GM12872 (cell line): ENCODE measurements at regions not wholly inside any gene's neighbourhood (a gene's known extent, or its start where the extent isn't known, plus 50 kb on each side); places are given as distances from the start of the nearest gene placed in this dataset.

Experiments
- TF ChIP-seq, protein P1 (sequence below): IDR thresholded peaks from 3 replicates; pipeline ENCODE4 v1.5.1; 2011; ENCODE audit warnings: low read depth, mild to moderate bottlenecking, low read length, moderate library complexity; ENCODE audit not compliant: insufficient read depth

DNA sequence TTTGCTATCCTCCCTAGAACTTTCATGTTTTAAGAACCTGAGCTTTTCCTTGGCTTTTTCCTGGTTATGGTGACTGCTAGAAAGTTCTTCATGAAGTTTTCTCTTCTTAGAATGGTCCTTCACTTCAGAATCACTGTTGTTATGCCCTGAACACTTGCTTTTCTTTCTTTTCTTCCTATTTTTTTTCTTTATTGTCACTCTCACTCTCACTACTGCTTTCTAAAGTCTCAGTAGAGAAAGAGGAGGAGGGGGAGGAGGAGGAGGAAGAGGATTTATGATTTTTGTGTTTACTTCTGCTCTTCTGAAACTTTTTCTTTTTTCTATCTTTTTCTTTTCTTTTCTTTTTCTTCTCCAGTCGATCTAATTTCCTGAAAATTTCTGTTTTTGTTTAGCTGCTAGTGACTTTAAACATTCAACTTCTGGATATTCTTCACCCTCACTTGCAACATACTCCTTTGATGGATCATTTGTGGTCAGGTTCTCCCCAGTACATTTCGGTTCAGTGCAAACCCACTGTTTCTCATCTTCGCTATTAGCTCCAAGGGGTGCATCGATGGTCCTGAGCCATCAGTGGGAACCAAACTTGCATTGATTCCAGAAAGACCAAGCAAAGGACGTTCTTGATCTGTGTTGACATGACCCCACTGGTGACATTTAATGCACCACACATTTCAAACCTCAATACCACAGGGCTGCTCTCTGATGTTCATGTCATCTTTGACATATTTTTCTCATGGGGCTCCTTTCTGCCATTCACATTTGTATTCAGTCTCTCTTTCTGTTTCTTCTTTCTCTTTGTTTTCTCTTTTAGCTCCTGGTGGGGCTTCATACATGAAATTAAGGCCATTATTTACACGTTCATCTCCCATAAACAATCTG lies 81.6 kb upstream of the HAND1 start:
- TF ChIP-seq, protein P1, sequence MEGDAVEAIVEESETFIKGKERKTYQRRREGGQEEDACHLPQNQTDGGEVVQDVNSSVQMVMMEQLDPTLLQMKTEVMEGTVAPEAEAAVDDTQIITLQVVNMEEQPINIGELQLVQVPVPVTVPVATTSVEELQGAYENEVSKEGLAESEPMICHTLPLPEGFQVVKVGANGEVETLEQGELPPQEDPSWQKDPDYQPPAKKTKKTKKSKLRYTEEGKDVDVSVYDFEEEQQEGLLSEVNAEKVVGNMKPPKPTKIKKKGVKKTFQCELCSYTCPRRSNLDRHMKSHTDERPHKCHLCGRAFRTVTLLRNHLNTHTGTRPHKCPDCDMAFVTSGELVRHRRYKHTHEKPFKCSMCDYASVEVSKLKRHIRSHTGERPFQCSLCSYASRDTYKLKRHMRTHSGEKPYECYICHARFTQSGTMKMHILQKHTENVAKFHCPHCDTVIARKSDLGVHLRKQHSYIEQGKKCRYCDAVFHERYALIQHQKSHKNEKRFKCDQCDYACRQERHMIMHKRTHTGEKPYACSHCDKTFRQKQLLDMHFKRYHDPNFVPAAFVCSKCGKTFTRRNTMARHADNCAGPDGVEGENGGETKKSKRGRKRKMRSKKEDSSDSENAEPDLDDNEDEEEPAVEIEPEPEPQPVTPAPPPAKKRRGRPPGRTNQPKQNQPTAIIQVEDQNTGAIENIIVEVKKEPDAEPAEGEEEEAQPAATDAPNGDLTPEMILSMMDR = no peak

DNA sequence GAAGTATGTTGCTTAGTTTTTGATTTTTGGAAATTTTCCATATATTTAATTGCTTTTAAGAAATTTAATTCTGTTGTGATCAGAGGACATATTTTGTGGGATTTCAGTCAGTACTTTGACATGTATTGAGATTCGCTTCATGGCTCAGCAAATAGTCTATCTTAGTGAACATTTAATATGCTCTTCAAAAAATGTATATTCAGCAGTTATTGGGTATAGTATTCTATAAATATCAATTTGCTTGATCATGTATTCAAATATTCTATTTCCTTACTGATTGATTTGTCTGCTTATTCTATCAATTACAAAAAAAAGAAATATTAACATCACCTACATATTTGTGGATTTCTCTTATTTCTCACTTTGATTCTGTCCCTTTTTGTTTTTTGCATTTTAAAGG lies 79.5 kb upstream of the HAND1 start:
- TF ChIP-seq, protein P1 = no peak

DNA sequence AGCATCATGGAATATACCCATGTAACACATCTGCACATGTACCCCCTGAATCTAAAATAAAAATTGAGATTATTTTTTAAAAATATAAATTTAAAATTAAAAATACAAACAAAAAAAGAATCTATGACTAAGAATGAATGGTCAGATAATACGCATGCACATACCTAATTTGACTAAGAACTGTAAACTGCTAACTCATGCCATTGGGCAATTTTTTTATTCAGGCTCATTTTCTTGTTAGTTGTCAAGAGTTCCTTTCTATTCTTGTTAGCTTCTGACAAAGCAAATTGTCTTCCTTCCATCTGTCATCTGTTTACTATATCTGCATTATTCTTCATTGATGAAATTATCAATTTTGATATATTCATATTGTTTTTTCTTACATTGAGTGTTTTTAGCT lies 69.5 kb upstream of the HAND1 start:
- TF ChIP-seq, protein P1 = no peak

DNA sequence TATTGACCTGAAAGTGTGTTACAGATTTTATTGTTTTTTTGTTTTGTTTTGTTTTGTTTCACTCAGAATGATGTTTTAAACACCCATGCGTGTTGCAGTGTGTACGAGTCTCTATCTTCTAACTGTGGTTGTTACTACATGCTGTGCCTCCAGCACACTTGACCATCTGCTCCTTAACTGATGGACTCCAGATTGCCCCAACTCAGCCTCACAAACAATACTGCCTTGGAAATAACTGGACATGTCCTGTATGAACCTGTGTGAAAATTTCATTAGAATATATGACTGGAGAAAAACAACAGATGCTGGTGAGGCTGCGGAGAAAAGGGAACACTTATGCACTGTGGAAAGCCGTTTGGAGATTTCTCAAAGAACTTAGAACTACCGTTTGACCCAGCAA lies 68.7 kb upstream of the HAND1 start:
- TF ChIP-seq, protein P1 = no peak

DNA sequence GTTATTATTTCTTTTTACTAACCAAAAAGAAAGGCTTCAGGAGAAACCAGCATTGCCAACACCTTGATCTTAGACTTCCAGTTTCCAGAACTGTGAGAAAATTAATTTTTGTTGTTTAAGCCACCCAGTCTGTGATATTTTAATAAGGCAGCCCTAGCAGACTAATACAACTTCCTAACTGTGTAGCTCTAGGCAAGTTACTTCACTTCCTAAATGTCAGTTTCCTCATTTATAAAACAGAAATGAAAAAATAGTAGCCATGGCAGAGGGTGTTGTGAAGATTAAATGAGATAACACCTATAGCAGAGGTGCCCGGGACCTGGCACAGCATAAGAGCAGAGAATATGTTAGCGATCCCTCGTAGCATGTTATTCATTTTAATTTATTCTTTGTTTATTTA lies 66.6 kb upstream of the HAND1 start:
- TF ChIP-seq, protein P1 = no peak

DNA sequence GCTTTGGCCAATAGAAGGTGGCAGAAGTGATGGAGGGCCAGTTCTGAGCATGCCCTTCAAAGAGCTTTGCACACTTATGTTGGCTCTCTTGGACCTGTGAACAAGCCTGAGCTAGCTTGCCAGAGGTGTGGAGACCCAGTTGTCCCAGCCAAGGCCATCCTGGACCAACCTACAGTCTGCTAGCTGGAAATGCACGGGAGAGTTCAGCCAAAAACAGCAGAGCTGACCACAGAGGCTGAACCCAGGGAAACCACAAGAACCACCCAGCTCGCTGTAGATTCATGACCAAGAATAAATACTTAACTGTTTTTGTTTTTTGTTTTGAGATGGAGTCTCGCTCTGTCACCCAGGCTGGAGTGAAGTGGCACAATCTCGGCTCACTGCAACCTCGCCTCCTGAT lies 65.4 kb upstream of the HAND1 start:
- TF ChIP-seq, protein P1 = no peak

DNA sequence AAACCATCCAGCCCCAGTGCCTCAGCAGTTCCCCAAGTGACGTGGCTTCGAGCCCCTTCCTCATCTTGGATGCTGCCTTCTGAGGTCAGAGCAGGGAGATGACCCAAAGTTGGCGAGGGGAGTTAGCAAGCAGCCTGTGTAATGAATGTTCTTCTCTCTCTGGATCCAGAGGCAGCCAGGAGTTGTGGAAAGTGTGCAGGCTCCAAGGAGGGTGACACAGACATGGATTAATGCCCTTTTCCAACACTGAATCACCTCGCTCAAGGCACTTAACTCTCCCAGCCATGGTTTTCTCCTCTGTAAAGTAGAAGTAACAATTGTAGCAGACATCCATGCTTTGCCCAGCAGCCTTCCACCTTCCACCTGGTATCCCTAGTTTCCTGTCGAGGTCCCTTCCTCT lies 64.6 kb upstream of the HAND1 start:
- TF ChIP-seq, protein P1 = no peak
